GM12878 (cell line): ENCODE measurements at regions not wholly inside any gene's neighbourhood (a gene's known extent, or its start where the extent isn't known, plus 50 kb on each side); places are given as distances from the start of the nearest gene placed in this dataset.

ENCODE experiments used
- ATAC-seq: fragments of 200-7000 bp; cut with Tn5 transposase; 3 replicates; pipeline ENCODE4 v1.9.1; 2020; ENCODE audit warnings: mild to moderate bottlenecking, moderate library complexity
- BruUV-seq: library from RNA; stranded (reverse); fragments of 400-500 nt; replicated peaks from 2 replicates; lab custom pipeline; 2021; lab: Mats Ljungman, UMichigan
- CTCF ChIA-PET: fragments of 300-600 bp; sonication (Branson Sonifier 250); formaldehyde crosslinking; extraction: SDS; loops from one replicate; lab custom pipeline; 2021; ENCODE audit warnings: inconsistent platforms; lab: Yijun Ruan, JAX
- POLR2A ChIA-PET: fragments of 350-600 bp; formaldehyde crosslinking; extraction: SDS; loops from one replicate; lab custom pipeline; 2021; ENCODE audit warnings: inconsistent platforms; lab: Charles Lee
- RAD21 ChIA-PET: fragments of 300-600 bp; sonication (Branson Sonifier 250); formaldehyde crosslinking; loops from one replicate; lab custom pipeline; 2023; ENCODE audit warnings: antibody characterized with exemption; ENCODE audit not compliant: unreplicated experiment; lab: Charles Lee
- SMC1A ChIA-PET: fragments of 300-600 bp; sonication (Branson Sonifier 250); formaldehyde crosslinking; loops from one replicate; lab custom pipeline; 2023; ENCODE audit not compliant: unreplicated experiment, uncharacterized antibody; lab: Charles Lee
- DNase-seq: peaks from one replicate; pipeline ENCODE4 v3.0.0-alpha.2; 2011; ENCODE audit warnings: low read depth, low spot score
- FAIRE-seq: peaks from 3 replicates; lab custom pipeline; 2011; peaks lifted over from hg19 to GRCh38; lab: Jason Lieb, UNC
- H2AFZ ChIP-seq: 2 replicates; pipeline ENCODE4 v1.6.0; 2011; ENCODE audit warnings: low read depth, low read length, control low read depth; ENCODE audit not compliant: control insufficient read depth
- H3K27ac ChIP-seq: 2 replicates; pipeline ENCODE4 v1.5.1; 2011; ENCODE audit warnings: control low read depth; ENCODE audit not compliant: control insufficient read depth, insufficient read depth
- H3K27me3 ChIP-seq, 2 experiments: replicated peaks in 1 of 2; 2 replicates each; pipeline versions ENCODE4 v1.6.0 to v1.6.1; 2011; ENCODE audit warnings: low read length in 1 of 2; ENCODE audit not compliant: control insufficient read depth in 2 of 2, insufficient read depth in 2 of 2
- H3K36me3 ChIP-seq, 2 experiments: 2 replicates each; pipeline ENCODE4 v1.5.1; 2011; ENCODE audit warnings: low read length in 1 of 2; ENCODE audit not compliant: control insufficient read depth in 2 of 2, insufficient read depth in 2 of 2
- H3K4me1 ChIP-seq: 2 replicates; pipeline ENCODE4 v1.6.1; 2011; ENCODE audit warnings: mild to moderate bottlenecking, low read length, moderate library complexity, mixed read lengths; ENCODE audit not compliant: control insufficient read depth, insufficient read depth
- H3K4me2 ChIP-seq: 2 replicates; pipeline ENCODE4 v1.6.0; 2011; ENCODE audit warnings: control low read depth; ENCODE audit not compliant: control insufficient read depth, insufficient read depth
- H3K4me3 ChIP-seq: fragments of 200-600 bp; sonication (generic); 2 replicates; pipeline ENCODE4 v1.5.1; 2016
- H3K79me2 ChIP-seq: 2 replicates; pipeline ENCODE4 v1.6.0; 2011; ENCODE audit warnings: low read length; ENCODE audit not compliant: control insufficient read depth, insufficient read depth
- H3K9ac ChIP-seq: 2 replicates; pipeline ENCODE4 v1.8.0; 2011; ENCODE audit warnings: low read length, control low read depth, mixed read lengths; ENCODE audit not compliant: control insufficient read depth, insufficient read depth
- H3K9me3 ChIP-seq: replicated peaks from 3 replicates; pipeline ENCODE4 v1.5.1; 2011; ENCODE audit warnings: mild to moderate bottlenecking, low read length; ENCODE audit not compliant: control insufficient read depth, insufficient read depth
- H4K20me1 ChIP-seq: 2 replicates; pipeline ENCODE4 v1.6.0; 2011; ENCODE audit not compliant: control insufficient read depth, insufficient read depth
- BMI1 ChIP-seq: fragments of 450-650 bp; IDR thresholded peaks from 2 replicates; pipeline ENCODE4 v1.6.1; 2016; ENCODE audit warnings: mild to moderate bottlenecking, moderate library complexity, borderline replicate concordance
- CEBPB ChIP-seq, 2 experiments: fragments of 150-350 bp in 1 of 2; IDR thresholded peaks; 2 replicates each; pipeline ENCODE4 v1.6.1; 2012 to 2014; ENCODE audit warnings: low read depth in 2 of 2, low read length in 2 of 2, borderline replicate concordance in 1 of 2, inconsistent platforms in 1 of 2
- GATAD2B ChIP-seq: fragments of 450-650 bp; conservative IDR thresholded peaks from 2 replicates; pipeline ENCODE4 v1.6.1; 2017; ENCODE audit warnings: low read depth, mild to moderate bottlenecking, moderate library complexity
- IRF4 ChIP-seq: IDR thresholded peaks from 2 replicates; pipeline ENCODE4 v1.6.1; 2011; ENCODE audit warnings: low read depth, low read length
- JUNB ChIP-seq: IDR thresholded peaks from 2 replicates; pipeline ENCODE4 v1.6.1; 2016; ENCODE audit warnings: antibody characterized with exemption, mild to moderate bottlenecking
- LARP7 ChIP-seq: fragments of 450-650 bp; IDR thresholded peaks from 2 replicates; pipeline ENCODE4 v1.6.1; 2017; ENCODE audit warnings: mild to moderate bottlenecking
- MEF2A ChIP-seq: IDR thresholded peaks from 2 replicates; pipeline ENCODE4 v1.6.1; 2011; ENCODE audit warnings: low read depth, mild to moderate bottlenecking, low read length, moderate library complexity; ENCODE audit not compliant: insufficient read depth
- MEF2B ChIP-seq: fragments of 450-650 bp; IDR thresholded peaks from 2 replicates; pipeline ENCODE4 v1.6.1; 2018; ENCODE audit warnings: mild to moderate bottlenecking, moderate library complexity; ENCODE audit not compliant: partially characterized antibody, poor library complexity, severe bottlenecking
- MTA2 ChIP-seq: fragments of 450-650 bp; IDR thresholded peaks from 2 replicates; pipeline ENCODE4 v1.6.1; 2016; ENCODE audit warnings: low read depth, mild to moderate bottlenecking, moderate library complexity
- MYC ChIP-seq: IDR thresholded peaks from 2 replicates; pipeline ENCODE4 v1.6.1; 2011; ENCODE audit warnings: mild to moderate bottlenecking, low read length, moderate library complexity, inconsistent platforms; ENCODE audit not compliant: insufficient read depth, insufficient replicate concordance, insufficient read length, severe bottlenecking
- NFYB ChIP-seq: IDR thresholded peaks from 2 replicates; pipeline ENCODE4 v1.6.1; 2011; ENCODE audit warnings: low read depth, mild to moderate bottlenecking, low read length, improper control_type of control experiment, moderate library complexity; ENCODE audit not compliant: insufficient read depth
- PRDM15 ChIP-seq: fragments of 450-650 bp; formaldehyde crosslinking; IDR thresholded peaks from 2 replicates; pipeline ENCODE4 v1.4.0; 2020; ENCODE audit warnings: mild to moderate bottlenecking, moderate library complexity
- SPI1 ChIP-seq: IDR thresholded peaks from 2 replicates; pipeline ENCODE4 v1.6.1; 2011; ENCODE audit warnings: low read depth, mild to moderate bottlenecking, low read length, moderate library complexity, borderline replicate concordance; ENCODE audit not compliant: insufficient read depth
- ZNF217 ChIP-seq: fragments of 450-650 bp; IDR thresholded peaks from 2 replicates; pipeline ENCODE4 v1.6.1; 2017; ENCODE audit warnings: antibody characterized with exemption, mild to moderate bottlenecking
- WGBS: methylation state at CpG from one replicate; pipeline ENCODE4 v1.1.6; 2016; ENCODE audit warnings: low lambda C conversion rate; ENCODE audit not compliant: insufficient replicate concordance, insufficient coverage; ENCODE audit errors: missing lambda C conversion rate; 5-methylcytosine and 5-hydroxymethylcytosine counted together
- in situ Hi-C: fragments of 300-500 bp; cut with MboI; formaldehyde crosslinking; loops from 9 replicates; pipeline ENCODE4 v1.14.3; 2018; ENCODE audit warnings: mixed read lengths
- intact Hi-C: fragments of 100-400 bp; cut with micrococcal nuclease; formaldehyde crosslinking; loops from one replicate; pipeline ENCODE4 v1.14.2; 2022; ENCODE audit not compliant: unreplicated experiment

GRCh38 chr20:6942266-6942665, 174.8 kb downstream of the BMP2 start:
- FAIRE-seq (no peak), DNase-seq (no peak), ATAC-seq (no peak)
- ChIA-PET CTCF (interaction anchor here (0.7 to 5.7 kb wide), 8 partner anchors 9 to 344 kb away, joined by 3 to 118 read pairs (median 4); no protein-coding TSS in a partner anchor), RAD21 (interaction anchor here (1.0 to 3.9 kb wide), 4 partner anchors 104 to 344 kb away, joined by 3 to 18 read pairs (median 8); no protein-coding TSS in a partner anchor), POLR2A (interaction anchor here (0.6 kb wide), 1 partner anchor 49 kb away, joined by 7 read pairs; no protein-coding TSS in a partner anchor), SMC1A (interaction anchor here (0.6 to 6.6 kb wide), 8 partner anchors 22 to 343 kb away, joined by 3 to 55 read pairs (median 4); no protein-coding TSS in a partner anchor)
- in situ Hi-C loops (no loop called here), intact Hi-C loops (loop anchor here (10.0 kb wide), 1 partner anchor 357 kb away; no protein-coding TSS in a partner anchor)
- BruUV-seq, result no TSS peak
- H4K20me1 ChIP-seq, result no peaks in the 10 kb centered on the region
- H3K79me2 ChIP-seq, result no peaks in the 10 kb centered on the region
- TF ChIP-seq PRDM15 (CRISPR knock-in tag) (no peak), SPI1 (no peak), NFYB (no peak), JUNB (no peak), MEF2A (no peak), CEBPB (IDR thresholded peaks at IDR 0.05; ENCODE audit: borderline replicate concordance in 1 of 2, low read depth in 2 of 2, low read length in 2 of 2) (no peak), ZNF217 (no peak), MEF2B (no peak), IRF4 (no peak), BMI1 (no peak), LARP7 (no peak), MTA2 (no peak), MYC (no peak), GATAD2B (no peak)
- H3K4me1 ChIP-seq, result no peaks in the 10 kb centered on the region
- WGBS, result 24% methylated on average over 3 of the region's 3 CpGs
- no peak overlapping the region for H3K4me2 ChIP-seq
- H3K9ac ChIP-seq, result no peak overlapping the region
- H3K27ac ChIP-seq, result no peak overlapping the region
- H3K9me3 ChIP-seq, result no peaks in the 10 kb centered on the region
- H3K4me3 ChIP-seq, result no peak overlapping the region
- no peak overlapping the region for H2AFZ ChIP-seq
- H3K27me3 ChIP-seq, result no peaks in the 10 kb centered on the region
- H3K36me3 ChIP-seq, result no peaks in the 10 kb centered on the region
